ENCODE measurements at regions not wholly inside any gene's neighbourhood (a gene's known extent, or its start where the extent isn't known, plus 50 kb on each side); places are given as distances from the start of the nearest gene placed in this dataset.

DNA sequence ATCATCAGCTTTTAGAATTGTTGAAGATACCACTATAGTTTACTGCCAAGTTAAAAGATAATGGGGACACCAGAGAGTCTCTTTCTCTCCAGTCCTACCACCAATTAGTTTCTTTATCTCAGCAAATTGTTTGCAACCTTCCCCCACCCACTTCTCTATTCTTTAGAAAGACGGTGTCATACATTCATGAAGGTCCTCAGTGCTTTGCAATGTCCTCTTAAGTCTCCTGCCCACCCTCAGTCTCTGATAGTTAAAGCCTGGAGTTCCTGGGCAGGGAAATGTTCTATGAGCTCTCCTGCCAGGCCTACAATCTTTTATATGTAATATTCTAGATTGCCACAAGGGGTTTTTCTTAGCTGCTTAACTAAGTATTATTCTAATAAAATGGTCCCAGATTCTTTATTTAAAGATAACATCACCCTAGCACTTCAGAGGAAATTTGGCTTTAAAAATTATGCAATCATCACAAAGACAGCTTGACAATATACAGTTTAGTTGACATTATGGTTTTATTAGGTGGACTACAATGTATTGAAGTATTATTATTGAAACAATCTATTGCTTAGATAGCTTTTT lies 509.2 kb downstream of the CSNK1G3 start:
- DNase-seq (ENCODE audit: low read depth in 1 of 2, low spot score in 2 of 2) (no peak), FAIRE-seq (no peak)
- Histone ChIP-seq H3K79me2 (ENCODE audit: control insufficient read depth in 1 of 2, insufficient read depth in 2 of 2, low read length in 2 of 2) (no peaks in the 10 kb centered on the region), H4K5ac (ENCODE audit: insufficient read length, low read depth, low read length) (no peak overlapping the region), H3K9ac (replicated peaks in 1 of 4; ENCODE audit: extremely low read depth in 1 of 4, low read depth in 3 of 4, low read length in 3 of 4) (no peak overlapping the region), H3K4ac (replicated peaks; ENCODE audit: insufficient read length, low read depth, low read length) (no peak overlapping the region), H3K56ac (replicated peaks; ENCODE audit: insufficient read length, low read depth, low read length) (no peak overlapping the region), H3K4me2 (ENCODE audit: insufficient read depth in 1 of 2, low read depth in 2 of 2, low read length in 2 of 2) (no peak overlapping the region), H4K8ac (ENCODE audit: extremely low read depth, insufficient read depth, low read length) (no peak overlapping the region), H3K79me1 (ENCODE audit: low read depth, low read length) (no peaks in the 10 kb centered on the region), H3K18ac (ENCODE audit: extremely low read depth, low read length) (no peak overlapping the region), H2AFZ (ENCODE audit: low read length) (no peak overlapping the region), H2BK15ac (ENCODE audit: low read length) (no peak overlapping the region), H4K91ac (replicated peaks; ENCODE audit: insufficient read length, low read length) (no peak overlapping the region), H2BK120ac (replicated peaks; ENCODE audit: low read depth, low read length) (no peak overlapping the region), H3K27ac (ENCODE audit: low read depth, low read length) (no peak overlapping the region), H2AK5ac (ENCODE audit: low read depth, low read length) (no peak overlapping the region), H2BK20ac (ENCODE audit: low read length) (no peak overlapping the region), H3K36me3 (ENCODE audit: control insufficient read depth in 2 of 4, insufficient read depth in 4 of 4, low read length in 3 of 4) (no peaks in the 10 kb centered on the region), H3K23ac (ENCODE audit: insufficient read length) (no peak overlapping the region), H4K20me1 (replicated peaks in 1 of 2; ENCODE audit: control insufficient read depth in 1 of 2, insufficient read depth in 2 of 2, low read length in 2 of 2) (no peaks in the 10 kb centered on the region), H3K27me3 (replicated peaks in 1 of 4; ENCODE audit: control insufficient read depth in 3 of 4, extremely low read depth in 1 of 4, insufficient read depth in 3 of 4, low read length in 3 of 4) (no peaks in the 10 kb centered on the region), H3K4me1 (replicated peaks in 1 of 4; ENCODE audit: control insufficient read depth in 3 of 4, insufficient read depth in 4 of 4, low read length in 3 of 4) (peaks cover 0 to 5% (median 0%) of the 10 kb centered on the region in 4 experiments; a peak in 2 of 7 replicates), H3K23me2 (ENCODE audit: low read depth, low read length) (no peaks in the 10 kb centered on the region), H3K9me3 (ENCODE audit: insufficient read depth in 2 of 2, low read depth in 1 of 2, low read length in 1 of 2) (no peaks in the 10 kb centered on the region), H2BK5ac (ENCODE audit: low read depth, low read length) (no peak overlapping the region), H3K4me3 (ENCODE audit: extremely low read depth in 1 of 4, insufficient read depth in 2 of 4, low read depth in 3 of 4, low read length in 4 of 4) (no peak overlapping the region), H2BK12ac (ENCODE audit: low read depth, low read length) (no peak overlapping the region), H3K14ac (ENCODE audit: insufficient read length) (no peak overlapping the region)
- ChIA-PET CTCF (ENCODE audit: partially characterized antibody) (interaction anchor here (0.6 to 3.3 kb wide), 11 partner anchors 9 to 620 kb away, joined by 3 to 11 read pairs (median 4); no protein-coding TSS in a partner anchor), POLR2A (ENCODE audit: partially characterized antibody) (no interaction called here)
- TF ChIP-seq RXRA (IDR thresholded peaks at IDR 0.05; ENCODE audit: insufficient read depth, low read depth, low read length) (no peak), YY1 (IDR thresholded peaks at IDR 0.05; ENCODE audit: low read depth, low read length) (no peak), TBP (IDR thresholded peaks at IDR 0.05; ENCODE audit: low read depth, low read length) (no peak)
- TF ChIP-seq, protein P1, sequence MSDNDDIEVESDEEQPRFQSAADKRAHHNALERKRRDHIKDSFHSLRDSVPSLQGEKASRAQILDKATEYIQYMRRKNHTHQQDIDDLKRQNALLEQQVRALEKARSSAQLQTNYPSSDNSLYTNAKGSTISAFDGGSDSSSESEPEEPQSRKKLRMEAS (IDR thresholded peaks at IDR 0.05) = no peak
- 79% methylated on average over 1 of the region's 1 CpG; no CpG with 5 or more reads in 1 of the 2 experiments for WGBS, 2 experiments (ENCODE audit: extremely low coverage in 1 of 2, insufficient coverage in 1 of 2, insufficient read length in 1 of 2, insufficient replicate concordance in 2 of 2, low coverage in 1 of 2, low lambda C conversion rate in 2 of 2, missing lambda C conversion rate in 1 of 2)

Data from H1 (cell line).